Stimulated activated CD4-positive, alpha-beta T cell treated with anti-CD3 and anti-CD28 coated beads, Interleukin-12 subunit alpha, Interleukin-12 subunit beta, amount 100 ng/mL, for 48 hours (primary cell): ENCODE measurements at regions not wholly inside any gene's neighbourhood (a gene's known extent, or its start where the extent isn't known, plus 50 kb on each side); places are given as distances from the start of the nearest gene placed in this dataset.

Experiments
- DNase-seq, 3 donors: peaks; one replicate each; pipeline ENCODE4 v3.0.0-alpha.2; 2020; ENCODE audit warnings: low read depth in 2 of 3, low spot score in 1 of 3

- no peak for DNase-seq
Observed at GRCh38 chr4:111542056-111542455, 603.2 kb upstream of the FAM241A start.

DNA sequence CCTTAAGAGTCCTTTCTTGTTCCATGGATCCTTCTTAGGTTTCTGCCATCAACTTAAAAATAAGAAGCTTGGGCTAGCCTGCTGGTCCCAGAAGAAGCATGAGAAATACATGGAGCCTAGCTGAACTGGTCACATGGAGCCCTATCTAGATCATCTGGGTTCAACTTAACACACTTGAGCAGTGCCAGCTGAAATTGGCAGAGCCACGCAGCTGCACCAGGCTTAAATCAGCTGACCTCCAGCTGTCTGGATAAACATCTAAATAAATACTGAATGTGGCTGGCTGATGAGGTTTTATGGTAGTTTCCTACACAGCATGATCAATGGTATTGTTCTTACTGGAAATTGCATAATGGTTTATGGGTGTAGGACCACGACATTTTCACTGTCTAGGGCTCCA is 598.4 kb upstream of the FAM241A start:
- DNase-seq, result no peak

GRCh38 chr4:111556141-111556781 is 589.0 kb upstream of the FAM241A start:
- no peak for DNase-seq

DNA sequence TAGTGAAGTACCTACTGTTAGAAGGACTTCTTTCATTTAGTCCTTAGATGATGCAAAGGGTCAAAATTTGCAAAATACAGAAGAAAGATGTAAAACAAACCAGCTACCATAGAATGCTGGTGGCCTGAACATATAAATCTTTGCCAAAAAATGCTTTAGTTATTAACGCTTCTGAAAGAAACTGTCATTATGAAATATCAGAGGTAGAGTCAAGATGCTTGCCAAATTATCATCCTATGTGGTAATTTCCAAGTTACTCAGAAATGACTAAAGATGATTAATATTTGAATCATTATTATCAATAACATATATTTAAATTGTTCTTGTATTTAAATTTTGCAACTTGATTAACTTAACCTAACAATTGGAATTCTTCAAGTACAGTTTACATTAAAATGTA is 588.4 kb upstream of the FAM241A start:
- no peak for DNase-seq

DNA sequence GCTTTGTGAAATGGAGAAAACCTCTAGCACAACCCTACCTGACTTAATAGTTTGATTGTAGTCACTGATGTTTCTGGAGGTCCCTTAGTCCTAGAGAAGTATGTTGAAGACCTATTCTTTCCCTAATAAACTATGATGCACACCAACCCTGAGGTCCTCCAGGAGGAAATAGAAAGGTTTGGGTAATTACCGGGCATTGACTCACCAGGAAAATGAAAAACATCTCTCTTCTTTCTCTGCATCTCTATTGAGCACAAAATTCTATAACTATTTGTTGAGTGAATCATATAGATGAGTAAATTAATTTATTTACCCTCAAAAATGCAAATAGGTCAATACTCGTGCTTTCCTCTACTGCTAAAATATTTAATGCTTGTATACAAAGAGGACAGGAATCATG is 582.4 kb upstream of the FAM241A start:
- DNase-seq, result no peak

DNA sequence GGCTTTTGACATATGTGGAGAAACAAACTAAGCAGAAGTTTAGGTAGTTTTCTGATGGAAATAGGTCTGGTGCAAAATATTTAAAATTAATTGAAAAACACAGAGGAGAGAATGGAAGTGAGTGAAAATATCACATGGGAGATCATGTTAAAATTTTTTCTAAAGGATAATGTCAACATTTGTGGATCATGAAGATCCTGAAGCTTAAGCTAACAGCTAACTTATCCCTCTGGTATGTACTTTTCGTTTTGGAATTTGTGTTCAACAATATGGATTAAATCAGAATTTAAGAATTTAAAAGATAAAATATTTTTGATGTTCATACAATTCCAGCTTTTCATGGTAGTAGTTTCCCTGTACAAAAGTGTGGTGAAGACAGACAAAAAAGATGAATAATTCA is 572.8 kb upstream of the FAM241A start:
- DNase-seq, result no peak

GRCh38 chr4:111573386-111573785 is 571.9 kb upstream of the FAM241A start:
- DNase-seq, result no peak

DNA sequence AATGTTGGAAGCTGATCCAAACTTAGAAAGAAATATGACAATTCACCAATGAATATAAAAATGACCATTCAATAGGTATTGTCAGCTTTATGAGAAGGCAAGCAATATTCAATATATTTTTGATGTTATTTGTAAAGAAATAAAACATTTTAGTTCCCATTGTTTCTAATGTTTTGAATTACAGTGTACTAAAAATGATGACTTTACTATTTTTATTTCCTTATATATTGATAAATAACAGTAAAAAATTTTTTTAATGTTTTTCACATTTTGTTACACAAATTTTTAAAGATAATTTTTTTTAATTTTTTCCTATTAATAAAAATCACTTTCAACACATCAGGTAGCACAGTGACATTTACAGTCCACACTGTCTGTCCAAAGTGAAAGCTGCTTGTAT is 565.5 kb upstream of the FAM241A start:
- DNase-seq, result no peak

DNA sequence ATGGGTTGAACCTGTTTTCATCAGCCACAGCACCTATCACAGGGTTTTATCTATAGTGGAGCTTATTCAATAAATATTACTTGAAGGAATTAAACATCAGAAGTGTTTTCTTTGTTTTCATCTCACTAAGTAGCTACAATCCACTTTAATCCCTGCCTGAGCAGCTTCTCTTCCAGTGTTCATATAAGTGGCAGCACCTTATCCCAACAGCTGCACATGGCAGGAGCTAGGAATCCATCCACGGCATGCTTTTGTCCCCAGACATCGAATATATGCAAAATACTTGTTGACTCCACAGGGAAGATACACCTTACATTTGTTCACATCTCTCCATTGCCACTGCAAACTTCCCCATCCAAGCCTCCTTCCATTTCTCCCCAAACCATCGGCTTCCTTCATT is 549.8 kb upstream of the FAM241A start:
- no peak for DNase-seq

DNA sequence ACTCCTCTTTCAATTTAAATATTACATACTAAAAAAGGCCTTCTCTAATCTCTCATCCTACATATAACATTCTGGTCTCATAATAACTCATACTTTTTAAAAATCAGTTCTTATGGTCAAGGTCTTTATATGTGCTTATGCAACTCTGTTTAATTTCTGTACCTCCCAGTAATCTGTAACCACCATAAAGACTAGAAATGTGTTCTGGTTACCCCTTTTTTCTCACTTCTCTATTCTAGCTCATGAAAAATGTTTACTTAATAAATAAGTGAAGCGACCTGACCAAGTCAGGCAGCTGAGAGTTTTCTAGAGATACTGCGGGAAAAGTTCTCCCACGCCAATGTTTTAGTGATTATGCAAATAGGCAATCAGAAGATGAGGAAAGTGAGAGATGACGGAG is 548.8 kb upstream of the FAM241A start:
- DNase-seq, result no peak

- DNase-seq, result no peak
Observed at GRCh38 chr4:111601671-111602070, 543.6 kb upstream of the FAM241A start.

DNA sequence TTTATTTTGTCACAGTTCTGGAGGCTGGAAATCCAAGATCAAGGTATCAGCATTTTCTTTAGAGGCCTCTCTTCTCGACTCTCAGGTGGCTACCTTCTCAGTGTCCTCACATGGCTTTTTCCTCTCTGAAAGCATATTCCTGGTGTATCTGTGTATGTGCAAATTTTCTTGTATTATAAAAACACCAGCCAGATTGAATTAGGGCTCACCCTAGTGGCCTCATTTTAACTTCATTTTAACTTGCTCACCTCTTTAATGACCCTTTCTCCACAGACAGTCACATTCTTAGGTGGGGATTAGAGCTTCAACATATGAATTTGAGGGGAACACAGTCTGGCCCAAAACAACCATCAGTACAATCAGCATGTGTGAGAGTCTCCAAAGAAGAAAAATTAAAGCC is 542.4 kb upstream of the FAM241A start:
- DNase-seq, result no peak

GRCh38 chr4:111605111-111605510 is 540.1 kb upstream of the FAM241A start:
- no peak for DNase-seq

- no peak for DNase-seq
Observed at GRCh38 chr4:111610681-111611080, 534.6 kb upstream of the FAM241A start.

- DNase-seq, result no peak
Observed at GRCh38 chr4:111618908-111619307, 526.3 kb upstream of the FAM241A start.

DNA sequence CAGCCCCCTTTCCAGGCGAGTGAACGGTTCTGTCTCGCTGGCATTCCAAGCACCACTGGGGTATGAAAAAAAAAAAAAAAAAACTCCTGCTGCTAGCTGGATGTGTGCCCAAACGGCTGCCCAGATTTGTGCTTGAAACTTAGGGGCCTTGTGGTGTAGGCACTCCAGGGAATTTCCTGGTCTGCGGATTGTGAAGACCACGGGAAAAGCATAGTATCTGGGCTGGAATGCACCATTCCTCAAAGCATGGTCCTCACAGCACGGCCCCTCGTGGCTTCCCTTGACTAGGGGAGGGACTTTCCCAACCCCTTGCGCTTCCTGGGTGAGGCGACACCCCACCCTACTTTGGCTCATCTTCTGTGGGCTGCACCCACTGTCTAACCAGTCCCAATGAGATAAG is 516.8 kb upstream of the FAM241A start:
- DNase-seq, result no peak

DNA sequence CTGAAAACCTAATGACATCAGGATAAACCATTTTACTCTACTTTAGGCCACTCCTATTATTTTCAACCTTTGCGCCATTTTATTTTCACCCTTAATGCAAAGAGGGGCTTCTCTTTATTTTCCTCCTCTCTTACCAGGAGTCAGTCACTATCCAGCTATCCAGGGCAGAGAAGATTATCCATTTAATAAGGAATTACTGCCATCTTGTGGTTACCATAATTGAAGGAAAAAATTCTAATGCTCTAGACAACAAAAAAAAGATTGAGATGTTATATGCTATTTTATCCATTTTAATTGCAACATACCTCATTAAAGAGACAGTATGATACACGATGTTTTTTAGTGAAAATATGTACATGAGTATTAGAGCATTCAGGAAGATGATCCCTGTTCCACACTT is 514.5 kb upstream of the FAM241A start:
- no peak for DNase-seq

DNA sequence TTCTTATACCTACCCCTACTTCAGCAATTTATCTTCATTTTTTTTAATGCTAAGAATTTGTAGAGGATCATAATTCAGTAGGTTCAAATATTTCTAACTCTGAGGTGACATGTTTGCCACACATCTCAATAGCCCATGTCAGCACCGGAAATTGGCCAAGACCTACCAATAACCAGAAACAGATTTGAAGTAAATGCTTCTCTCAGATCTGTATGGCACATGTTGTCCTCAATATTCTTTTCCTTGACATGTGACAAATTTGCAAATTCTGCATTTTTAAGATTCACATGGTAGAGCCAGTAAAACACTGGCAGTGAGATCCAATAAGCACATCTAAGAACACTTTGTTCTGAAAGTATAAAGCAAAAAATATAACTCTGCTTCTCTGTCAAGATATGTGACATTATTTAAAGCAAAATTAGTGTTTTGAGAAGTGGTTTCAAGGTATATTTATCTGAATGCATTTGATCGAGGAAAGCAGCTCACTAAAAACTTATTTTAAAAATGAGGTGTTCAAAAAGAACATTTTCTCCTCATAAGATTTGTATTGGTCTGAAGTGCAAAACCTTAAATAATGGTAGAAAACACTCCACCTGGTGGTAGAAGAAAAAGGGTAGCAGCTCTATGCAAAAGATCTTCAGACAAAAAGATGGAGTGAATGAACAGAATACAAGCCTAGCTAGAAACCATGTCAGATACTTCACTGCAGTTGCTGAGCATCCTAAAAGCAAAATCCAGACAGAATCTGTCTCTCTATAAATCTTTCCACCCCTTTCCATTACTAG is 513.8 kb upstream of the FAM241A start:
- DNase-seq, result no peak

DNA sequence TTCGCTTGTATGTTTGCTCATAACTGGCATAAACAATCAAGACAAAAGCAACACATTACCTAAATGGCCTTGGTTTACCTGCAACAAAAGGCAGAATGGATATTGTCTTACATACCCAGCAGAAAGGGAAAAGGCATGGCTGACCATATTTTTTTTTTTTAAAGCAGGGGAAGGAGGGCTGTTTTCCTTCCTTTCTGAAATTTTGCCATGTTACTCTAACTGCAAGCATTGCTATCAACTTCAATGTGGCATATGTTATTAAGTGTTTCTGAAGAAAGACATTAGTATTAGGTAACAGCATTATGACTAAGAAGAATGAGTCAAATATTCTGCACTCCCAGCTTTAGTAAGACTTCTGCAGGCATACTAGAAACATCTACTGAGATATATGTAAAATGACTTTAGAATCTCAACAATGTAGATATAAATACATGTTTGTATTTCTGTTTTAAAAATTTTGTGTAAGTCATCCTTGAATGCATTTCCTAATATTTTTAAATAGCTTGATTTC is 512.6 kb upstream of the FAM241A start:
- no peak for DNase-seq

DNA sequence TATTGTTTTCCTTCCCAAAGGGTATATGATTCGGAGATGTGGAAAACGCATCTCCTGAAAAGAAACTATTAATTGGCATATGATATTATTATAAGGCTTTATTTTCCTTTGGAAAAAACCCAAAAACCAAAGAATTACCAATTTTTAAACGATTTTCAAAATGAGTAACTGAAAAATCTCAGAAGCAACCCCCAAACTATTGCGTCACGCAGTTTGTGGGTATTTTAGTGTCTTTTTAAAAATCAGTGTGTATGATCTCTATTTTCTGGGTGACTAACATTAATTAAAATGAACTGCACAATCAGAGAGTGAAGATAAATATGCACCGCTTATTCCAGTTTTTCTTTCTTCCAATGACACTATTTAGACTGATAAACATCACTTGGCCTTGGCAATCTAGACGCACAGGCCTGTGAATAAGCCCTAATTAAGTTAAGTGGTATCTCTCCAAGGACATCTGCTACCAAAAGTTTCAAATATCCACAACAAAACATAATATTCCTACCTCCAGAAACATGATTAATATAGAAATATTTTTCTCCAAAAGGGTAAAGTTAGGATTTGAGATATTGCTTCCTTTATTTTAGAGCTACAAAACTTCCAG is 511.5 kb upstream of the FAM241A start:
- DNase-seq, result no peak

DNA sequence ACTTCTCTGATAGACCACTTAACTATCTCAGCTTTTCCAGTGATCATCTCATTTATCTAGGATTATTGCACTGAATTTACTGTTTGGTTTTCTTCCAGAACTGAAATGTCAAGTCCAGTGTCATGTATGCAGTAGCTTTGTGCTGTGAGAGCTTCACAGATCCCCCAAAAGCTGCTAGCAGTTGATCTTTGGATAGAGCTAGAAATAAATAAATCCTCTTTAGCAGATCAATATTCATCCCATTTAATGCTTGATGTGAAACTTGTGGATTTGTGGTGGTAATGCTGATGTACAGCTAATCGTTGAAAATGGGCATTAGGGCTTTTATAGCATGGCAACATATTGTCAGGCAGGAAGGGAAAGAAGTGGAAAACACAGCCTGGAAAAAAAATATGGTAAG is 509.6 kb upstream of the FAM241A start:
- DNase-seq, result no peak

DNA sequence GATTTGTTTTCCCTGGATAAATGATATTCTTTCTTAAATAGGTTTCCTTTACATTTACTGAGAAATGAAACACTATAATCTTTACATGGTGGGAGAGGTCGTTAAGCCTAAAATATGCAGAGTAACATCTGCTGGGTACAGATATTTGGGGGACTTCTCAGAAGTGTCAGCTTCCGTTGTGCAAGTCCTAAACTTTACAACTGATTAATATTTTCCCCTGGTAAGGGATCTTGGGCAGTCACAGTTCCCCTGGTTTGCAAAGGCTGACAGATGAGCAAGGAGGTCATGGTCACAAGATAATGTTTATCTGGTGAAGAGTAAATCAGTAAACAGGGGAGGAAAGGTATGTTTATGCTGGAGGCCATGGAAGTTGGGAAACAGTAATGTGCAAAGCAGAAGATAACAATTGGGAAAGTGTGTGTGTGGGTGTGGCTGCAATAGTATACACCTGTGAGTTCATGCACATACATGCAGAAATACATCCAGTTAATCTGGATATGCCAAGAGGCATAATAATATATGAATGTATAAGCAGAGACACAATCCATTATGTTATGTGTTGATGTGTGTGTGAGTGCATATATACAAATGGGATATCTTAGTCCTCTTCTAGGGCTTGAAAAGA is 508.2 kb upstream of the FAM241A start:
- DNase-seq, result no peak
